ENCODE measurements at regions not wholly inside any gene's neighbourhood (a gene's known extent, or its start where the extent isn't known, plus 50 kb on each side); places are given as distances from the start of the nearest gene placed in this dataset.

- in situ Hi-C loops (cut with MboI; ENCODE audit: low sequenced_read_pairs) = no loop called here
Observed at GRCh38 chr2:175478096-175478768, 296.7 kb upstream of the ATP5MC3 start.

- in situ Hi-C loops (cut with MboI; ENCODE audit: low sequenced_read_pairs) = no loop called here
Observed at GRCh38 chr2:175476948-175477347, 295.4 kb upstream of the ATP5MC3 start.

- in situ Hi-C loops (cut with MboI; ENCODE audit: low sequenced_read_pairs) = no loop called here
Observed at GRCh38 chr2:175476374-175476773, 294.9 kb upstream of the ATP5MC3 start.

- in situ Hi-C loops (cut with MboI; ENCODE audit: low sequenced_read_pairs) = no loop called here
Observed at GRCh38 chr2:175475130-175475529, 293.6 kb upstream of the ATP5MC3 start.

GRCh38 chr2:175468431-175469098, 287.1 kb upstream of the ATP5MC3 start:
- in situ Hi-C loops (cut with MboI; ENCODE audit: low sequenced_read_pairs) = no loop called here

- in situ Hi-C loops (cut with MboI; ENCODE audit: low sequenced_read_pairs) = no loop called here
Observed at GRCh38 chr2:175465101-175465500, 283.6 kb upstream of the ATP5MC3 start.

GRCh38 chr2:175464311-175464670, 282.8 kb upstream of the ATP5MC3 start:
- in situ Hi-C loops (cut with MboI; ENCODE audit: low sequenced_read_pairs) = no loop called here

- in situ Hi-C loops (cut with MboI; ENCODE audit: low sequenced_read_pairs) = no loop called here
Observed at GRCh38 chr2:175463589-175464310, 282.2 kb upstream of the ATP5MC3 start.

- in situ Hi-C loops (cut with MboI; ENCODE audit: low sequenced_read_pairs) = no loop called here
Observed at GRCh38 chr2:175463169-175463568, 281.7 kb upstream of the ATP5MC3 start.

GRCh38 chr2:175462246-175462645, 280.7 kb upstream of the ATP5MC3 start:
- in situ Hi-C loops (cut with MboI; ENCODE audit: low sequenced_read_pairs) = no loop called here

GRCh38 chr2:175461839-175462238, 280.3 kb upstream of the ATP5MC3 start:
- in situ Hi-C loops (cut with MboI; ENCODE audit: low sequenced_read_pairs) = no loop called here

- in situ Hi-C loops (cut with MboI; ENCODE audit: low sequenced_read_pairs) = no loop called here
Observed at GRCh38 chr2:175457895-175458448, 276.5 kb upstream of the ATP5MC3 start.

GRCh38 chr2:175454953-175455389, 273.5 kb upstream of the ATP5MC3 start:
- in situ Hi-C loops (cut with MboI; ENCODE audit: low sequenced_read_pairs) = no loop called here

- in situ Hi-C loops (cut with MboI; ENCODE audit: low sequenced_read_pairs) = no loop called here
Observed at GRCh38 chr2:175450029-175450760, 268.7 kb upstream of the ATP5MC3 start.

- in situ Hi-C loops (cut with MboI; ENCODE audit: low sequenced_read_pairs) = no loop called here
Observed at GRCh38 chr2:175449616-175450015, 268.1 kb upstream of the ATP5MC3 start.

GRCh38 chr2:175446201-175446600, 264.7 kb upstream of the ATP5MC3 start:
- in situ Hi-C loops (cut with MboI; ENCODE audit: low sequenced_read_pairs) = no loop called here

- in situ Hi-C loops (cut with MboI; ENCODE audit: low sequenced_read_pairs) = no loop called here
Observed at GRCh38 chr2:175445281-175445680, 263.8 kb upstream of the ATP5MC3 start.

GRCh38 chr2:175442441-175442840, 260.9 kb upstream of the ATP5MC3 start:
- in situ Hi-C loops (cut with MboI; ENCODE audit: low sequenced_read_pairs) = no loop called here

- in situ Hi-C loops (cut with MboI; ENCODE audit: low sequenced_read_pairs) = no loop called here
Observed at GRCh38 chr2:175441181-175441761, 259.8 kb upstream of the ATP5MC3 start.

GRCh38 chr2:175439416-175439815, 257.9 kb upstream of the ATP5MC3 start:
- in situ Hi-C loops (cut with MboI; ENCODE audit: low sequenced_read_pairs) = no loop called here

- in situ Hi-C loops (cut with MboI; ENCODE audit: low sequenced_read_pairs) = no loop called here
Observed at GRCh38 chr2:175437167-175437566, 255.7 kb upstream of the ATP5MC3 start.

All from hTERT RPE-1 (cell line).